ACHN (cell line): ENCODE measurements at regions not wholly inside any gene's neighbourhood (a gene's known extent, or its start where the extent isn't known, plus 50 kb on each side); places are given as distances from the start of the nearest gene placed in this dataset.

Experiments
- DNase-seq: peaks from one replicate; pipeline ENCODE4 v3.0.0-alpha.2; 2015
- in situ Hi-C: cut with HindIII; loops from 2 replicates; pipeline ENCODE4 v1.10.0; 2017; ENCODE audit warnings: low sequenced_read_pairs, low pct_ligation_motif_present, low pct_unique_long_range_greater_than_20kb

- in situ Hi-C loops, result no loop called here
- no peak for DNase-seq
Observed at GRCh38 chr6:143621876-143622605, 55.7 kb upstream of the PHACTR2 start.

GRCh38 chr6:143621159-143621873, 56.4 kb upstream of the PHACTR2 start:
- in situ Hi-C loops, result no loop called here

GRCh38 chr6:143620447-143620846, 57.3 kb upstream of the PHACTR2 start:
- in situ Hi-C loops, result no loop called here
- no peak for DNase-seq

More at GRCh38 chr6:143621159-143621873, 56.4 kb upstream of the PHACTR2 start:
- no peak for DNase-seq

- DNase-seq, result no peak
- in situ Hi-C loops, result no loop called here
Observed at GRCh38 chr6:143619824-143620401, 57.9 kb upstream of the PHACTR2 start.

- in situ Hi-C loops, result no loop called here
- DNase-seq, result no peak
Observed at GRCh38 chr6:143616741-143617140, 61.0 kb upstream of the PHACTR2 start.

- no peak for DNase-seq
- in situ Hi-C loops, result no loop called here
Observed at GRCh38 chr6:143615785-143616184, 62.0 kb upstream of the PHACTR2 start.

- DNase-seq, result peak; percentile 2
- in situ Hi-C loops, result no loop called here
Observed at GRCh38 chr6:143614235-143614634, 63.5 kb upstream of the PHACTR2 start.

GRCh38 chr6:143613749-143614148, 64.0 kb upstream of the PHACTR2 start:
- no peak for DNase-seq
- in situ Hi-C loops, result no loop called here

GRCh38 chr6:143612186-143612585, 65.6 kb upstream of the PHACTR2 start:
- DNase-seq, result no peak
- in situ Hi-C loops, result no loop called here

GRCh38 chr6:143611580-143611979, 66.2 kb upstream of the PHACTR2 start:
- no peak for DNase-seq
- in situ Hi-C loops, result no loop called here

GRCh38 chr6:143609972-143610371, 67.8 kb upstream of the PHACTR2 start:
- no peak for DNase-seq
- in situ Hi-C loops, result no loop called here

- in situ Hi-C loops, result no loop called here
- DNase-seq, result no peak
Observed at GRCh38 chr6:143609501-143609900, 68.3 kb upstream of the PHACTR2 start.

GRCh38 chr6:143608906-143609305, 68.9 kb upstream of the PHACTR2 start:
- no peak for DNase-seq
- in situ Hi-C loops, result no loop called here

- no peak for DNase-seq
- in situ Hi-C loops, result no loop called here
Observed at GRCh38 chr6:143607974-143608373, 69.8 kb upstream of the PHACTR2 start.

- DNase-seq, result no peak
Observed at GRCh38 chr6:143607168-143607567, 70.6 kb upstream of the PHACTR2 start.

GRCh38 chr6:143605906-143606521, 71.8 kb upstream of the PHACTR2 start:
- in situ Hi-C loops, result no loop called here
- no peak for DNase-seq

More at GRCh38 chr6:143607168-143607567, 70.6 kb upstream of the PHACTR2 start:
- in situ Hi-C loops, result no loop called here

- in situ Hi-C loops, result no loop called here
- DNase-seq, result no peak
Observed at GRCh38 chr6:143603455-143603854, 74.3 kb upstream of the PHACTR2 start.

GRCh38 chr6:143601504-143601903, 76.3 kb upstream of the PHACTR2 start:
- no peak for DNase-seq
- in situ Hi-C loops, result no loop called here

GRCh38 chr6:143600821-143601220, 76.9 kb upstream of the PHACTR2 start:
- in situ Hi-C loops, result no loop called here

More at GRCh38 chr6:143600821-143601220, 76.9 kb upstream of the PHACTR2 start:
- DNase-seq, result no peak
